GM21786 (cell line): ENCODE measurements at regions not wholly inside any gene's neighbourhood (a gene's known extent, or its start where the extent isn't known, plus 50 kb on each side); places are given as distances from the start of the nearest gene placed in this dataset.

Source experiments
- ATAC-seq: cut with Tn5 transposase; IDR thresholded peaks from one replicate; pipeline ENCODE4 v1.9.1; 2021; ENCODE audit not compliant: unreplicated experiment

GRCh38 chr13:72181661-72182060 is 314.7 kb upstream of the DACH1 start:
- no peak for ATAC-seq

- ATAC-seq: no peak
Measured at GRCh38 chr13:72180253-72180952, 313.4 kb upstream of the DACH1 start.

GRCh38 chr13:72174549-72174948 is 307.5 kb upstream of the DACH1 start:
- no peak for ATAC-seq

GRCh38 chr13:72170571-72170970 is 303.6 kb upstream of the DACH1 start:
- ATAC-seq: no peak

GRCh38 chr13:72168126-72168855 is 301.3 kb upstream of the DACH1 start:
- ATAC-seq: no peak

GRCh38 chr13:72166102-72166650 is 299.2 kb upstream of the DACH1 start:
- no peak for ATAC-seq

GRCh38 chr13:72165276-72165675 is 298.3 kb upstream of the DACH1 start:
- ATAC-seq: no peak

GRCh38 chr13:72164811-72165210 is 297.8 kb upstream of the DACH1 start:
- ATAC-seq: no peak

- ATAC-seq: no peak
Measured at GRCh38 chr13:72163678-72164077, 296.7 kb upstream of the DACH1 start.

- no peak for ATAC-seq
Measured at GRCh38 chr13:72160977-72161376, 294.0 kb upstream of the DACH1 start.

GRCh38 chr13:72156760-72157159 is 289.8 kb upstream of the DACH1 start:
- no peak for ATAC-seq

GRCh38 chr13:72153272-72153671 is 286.3 kb upstream of the DACH1 start:
- no peak for ATAC-seq

- ATAC-seq: no peak
Measured at GRCh38 chr13:72151241-72151640, 284.2 kb upstream of the DACH1 start.

GRCh38 chr13:72150502-72150901 is 283.5 kb upstream of the DACH1 start:
- no peak for ATAC-seq

- ATAC-seq: no peak
Measured at GRCh38 chr13:72149701-72150100, 282.7 kb upstream of the DACH1 start.

- no peak for ATAC-seq
Measured at GRCh38 chr13:72146816-72147215, 279.8 kb upstream of the DACH1 start.

- ATAC-seq: no peak
Measured at GRCh38 chr13:72145383-72145782, 278.4 kb upstream of the DACH1 start.

- no peak for ATAC-seq
Measured at GRCh38 chr13:72144636-72145035, 277.6 kb upstream of the DACH1 start.

GRCh38 chr13:72141855-72142519 is 275.0 kb upstream of the DACH1 start:
- ATAC-seq: no peak

- ATAC-seq: no peak
Measured at GRCh38 chr13:72139192-72139591, 272.2 kb upstream of the DACH1 start.

- ATAC-seq: no peak
Measured at GRCh38 chr13:72132075-72132474, 265.1 kb upstream of the DACH1 start.

GRCh38 chr13:72129117-72129516 is 262.1 kb upstream of the DACH1 start:
- ATAC-seq: no peak
